Astrocyte (in vitro differentiated cells and primary cell): ENCODE measurements at regions not wholly inside any gene's neighbourhood (a gene's known extent, or its start where the extent isn't known, plus 50 kb on each side); places are given as distances from the start of the nearest gene placed in this dataset.

Source experiments
- CTCF ChIP-seq: IDR thresholded peaks from 2 replicates; pipeline ENCODE4 v1.5.1; 2011; ENCODE audit warnings: low read depth, mild to moderate bottlenecking, inconsistent platforms, low read length, moderate library complexity; ENCODE audit not compliant: insufficient read depth
- EZH2 ChIP-seq: IDR thresholded peaks from 2 replicates; pipeline ENCODE4 v1.6.1; 2012; ENCODE audit warnings: mild to moderate bottlenecking, low read length, inconsistent platforms; ENCODE audit not compliant: insufficient read depth

DNA sequence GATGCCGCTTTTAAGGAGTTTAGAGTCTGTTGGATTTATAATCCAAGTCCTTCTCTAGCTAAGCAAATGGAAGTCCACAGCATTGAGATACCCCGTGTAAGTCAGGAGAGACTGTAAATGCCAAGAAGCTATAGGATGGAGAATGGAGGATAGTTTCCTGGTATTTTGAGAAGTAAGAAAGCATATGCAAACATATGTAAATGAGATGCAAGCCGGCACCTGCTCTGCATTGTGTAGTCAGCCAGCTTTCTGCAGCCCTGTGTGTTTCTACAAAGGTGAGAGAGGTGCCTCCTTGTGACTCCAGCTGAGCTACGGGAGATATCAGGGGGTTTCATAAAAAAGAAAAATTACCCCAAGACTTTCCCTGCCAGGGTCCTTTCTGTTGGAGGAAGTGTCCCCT, 176.3 kb downstream of the RPS24 start:
- TF ChIP-seq CTCF: no peak
- TF ChIP-seq EZH2: no peak
